ENCODE measurements at regions not wholly inside any gene's neighbourhood (a gene's known extent, or its start where the extent isn't known, plus 50 kb on each side); places are given as distances from the start of the nearest gene placed in this dataset.

GRCh38 chr5:77151501-77151900, 59.0 kb upstream of the PDE8B start:
- Histone ChIP-seq H3K9me3 (ENCODE audit: insufficient read depth, low read length) (no peaks in the 10 kb centered on the region), H3K79me2 (ENCODE audit: low read length) (no peaks in the 10 kb centered on the region), H3K9ac (ENCODE audit: low read length) (no peak overlapping the region), H3K4me1 (ENCODE audit: low read length) (peaks cover 11% of the 10 kb centered on the region; the same call in 1 of the 2 replicates), H2AFZ (ENCODE audit: low read depth, low read length) (no peak overlapping the region), H3K27ac (ENCODE audit: low read length) (no peak overlapping the region), H3K4me2 (ENCODE audit: low read length) (no peak overlapping the region), H4K20me1 (ENCODE audit: insufficient read depth, low read length) (no peaks in the 10 kb centered on the region), H3K4me3 (ENCODE audit: low read length) (no peak overlapping the region), H3K27me3 (ENCODE audit: low read depth, low read length) (no peaks in the 10 kb centered on the region), H3K36me3 (replicated peaks; ENCODE audit: low read depth, low read length) (no peaks in the 10 kb centered on the region)
- TF ChIP-seq CTCF (IDR thresholded peaks at IDR 0.05; ENCODE audit: low read depth, low read length), result no peak

GRCh38 chr5:77146896-77147295, 59.8 kb upstream of the ZBED3 start:
- no peak for TF ChIP-seq CTCF (IDR thresholded peaks at IDR 0.05; ENCODE audit: low read depth, low read length)
- no peak for TF ChIP-seq EZH2phosphoT487 (IDR thresholded peaks at IDR 0.05; ENCODE audit: low read depth)
- Histone ChIP-seq H3K9me3 (ENCODE audit: insufficient read depth, low read length) (no peaks in the 10 kb centered on the region), H2AFZ (ENCODE audit: low read depth, low read length) (no peak overlapping the region), H3K4me3 (ENCODE audit: low read length) (no peak overlapping the region), H3K79me2 (ENCODE audit: low read length) (no peaks in the 10 kb centered on the region), H3K36me3 (replicated peaks; ENCODE audit: low read depth, low read length) (no peaks in the 10 kb centered on the region), H3K4me2 (ENCODE audit: low read length) (no peak overlapping the region), H3K9ac (ENCODE audit: low read length) (no peak overlapping the region), H3K27me3 (ENCODE audit: low read depth, low read length) (no peaks in the 10 kb centered on the region), H3K4me1 (ENCODE audit: low read length) (peaks cover 7% of the 10 kb centered on the region; the same call in 1 of the 2 replicates), H3K27ac (ENCODE audit: low read length) (no peak overlapping the region), H4K20me1 (ENCODE audit: insufficient read depth, low read length) (no peaks in the 10 kb centered on the region)

DNA sequence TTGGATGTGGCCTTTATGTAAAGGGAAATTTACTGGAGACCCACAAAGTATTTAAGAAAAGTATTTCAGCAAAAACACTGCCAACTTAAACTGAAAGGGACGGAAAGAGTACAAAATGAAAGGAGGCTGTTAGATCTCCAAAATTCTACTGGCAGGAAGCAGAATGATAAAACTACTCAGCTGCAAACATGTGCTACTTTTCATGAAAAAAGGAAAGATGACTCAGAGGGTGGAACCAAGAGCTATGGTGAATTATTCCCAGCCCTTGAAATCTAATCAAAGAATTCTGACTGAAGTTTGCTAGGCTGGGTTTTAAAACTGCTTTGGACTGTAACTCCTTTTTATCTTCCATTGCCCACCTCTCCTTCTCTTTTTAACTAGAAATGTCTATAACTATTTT, 58.6 kb upstream of the ZBED3 start:
- H3K79me2 ChIP-seq (ENCODE audit: low read length), result no peaks in the 10 kb centered on the region
- H2AFZ ChIP-seq (ENCODE audit: low read depth, low read length), result no peak overlapping the region
- H4K20me1 ChIP-seq (ENCODE audit: insufficient read depth, low read length), result no peaks in the 10 kb centered on the region
- no peaks in the 10 kb centered on the region for H3K36me3 ChIP-seq (replicated peaks; ENCODE audit: low read depth, low read length)
- H3K27ac ChIP-seq (ENCODE audit: low read length), result no peak overlapping the region
- no peaks in the 10 kb centered on the region for H3K27me3 ChIP-seq (ENCODE audit: low read depth, low read length)
- no peak overlapping the region for H3K9ac ChIP-seq (ENCODE audit: low read length)
- H3K9me3 ChIP-seq (ENCODE audit: insufficient read depth, low read length), result no peaks in the 10 kb centered on the region
- no peak overlapping the region for H3K4me3 ChIP-seq (ENCODE audit: low read length)
- TF ChIP-seq CTCF (IDR thresholded peaks at IDR 0.05; ENCODE audit: low read depth, low read length) (no peak), EZH2phosphoT487 (IDR thresholded peaks at IDR 0.05; ENCODE audit: low read depth) (no peak)
- no peak overlapping the region for H3K4me2 ChIP-seq (ENCODE audit: low read length)
- peaks cover 7% of the 10 kb centered on the region; the same call in 1 of the 2 replicates for H3K4me1 ChIP-seq (ENCODE audit: low read length)

DNA sequence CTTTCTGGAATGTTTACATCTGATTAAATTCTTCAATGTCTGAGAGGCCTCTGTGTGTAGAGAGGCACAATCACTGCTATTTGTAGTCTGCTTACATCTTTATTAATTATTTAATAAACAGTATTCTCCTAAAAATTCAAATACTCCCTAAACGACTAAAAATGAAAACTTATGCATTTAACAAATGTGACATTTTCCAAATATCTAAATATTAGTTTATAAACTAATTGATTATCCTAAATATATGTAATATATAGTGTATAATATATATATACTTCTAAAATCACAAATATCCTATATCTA, 57.7 kb upstream of the ZBED3 start:
- Histone ChIP-seq H3K4me1 (ENCODE audit: low read length) (peaks cover 12% of the 10 kb centered on the region), H3K9ac (ENCODE audit: low read length) (no peak overlapping the region), H2AFZ (ENCODE audit: low read depth, low read length) (no peak overlapping the region), H3K9me3 (ENCODE audit: insufficient read depth, low read length) (no peaks in the 10 kb centered on the region), H3K4me2 (ENCODE audit: low read length) (no peak overlapping the region), H3K79me2 (ENCODE audit: low read length) (no peaks in the 10 kb centered on the region), H3K36me3 (replicated peaks; ENCODE audit: low read depth, low read length) (no peaks in the 10 kb centered on the region), H3K27me3 (ENCODE audit: low read depth, low read length) (no peaks in the 10 kb centered on the region), H4K20me1 (ENCODE audit: insufficient read depth, low read length) (no peaks in the 10 kb centered on the region), H3K27ac (ENCODE audit: low read length) (no peak overlapping the region), H3K4me3 (ENCODE audit: low read length) (no peak overlapping the region)
- TF ChIP-seq CTCF (IDR thresholded peaks at IDR 0.05; ENCODE audit: low read depth, low read length), result no peak
- TF ChIP-seq EZH2phosphoT487 (IDR thresholded peaks at IDR 0.05; ENCODE audit: low read depth), result no peak
